Effector memory CD4-positive, alpha-beta T cell (primary cell): ENCODE measurements at regions not wholly inside any gene's neighbourhood (a gene's known extent, or its start where the extent isn't known, plus 50 kb on each side); places are given as distances from the start of the nearest gene placed in this dataset.

Experiments
- DNase-seq, 3 donors: peaks; one replicate each; pipeline ENCODE4 v3.0.0-alpha.2; 2020
- H3K27ac ChIP-seq: 2 replicates; pipeline ENCODE4 v1.7.0; 2013; ENCODE audit warnings: mild to moderate bottlenecking, low read length, moderate library complexity; ENCODE audit not compliant: insufficient read depth, poor library complexity, severe bottlenecking
- H3K27me3 ChIP-seq: replicated peaks from 2 replicates; pipeline ENCODE4 v1.7.0; 2013; ENCODE audit warnings: mild to moderate bottlenecking, low read length; ENCODE audit not compliant: insufficient read depth, control insufficient read depth, poor library complexity, severe bottlenecking
- H3K36me3 ChIP-seq: 2 replicates; pipeline ENCODE4 v1.7.0; 2013; ENCODE audit warnings: mild to moderate bottlenecking, low read length, moderate library complexity; ENCODE audit not compliant: control insufficient read depth, insufficient read depth
- H3K4me1 ChIP-seq: 2 replicates; pipeline ENCODE4 v1.7.0; 2013; ENCODE audit warnings: low read length, mild to moderate bottlenecking; ENCODE audit not compliant: control insufficient read depth, insufficient read depth, poor library complexity, severe bottlenecking
- H3K4me3 ChIP-seq: 2 replicates; pipeline ENCODE4 v1.7.0; 2013; ENCODE audit warnings: low read length, low read depth, mild to moderate bottlenecking; ENCODE audit not compliant: insufficient read depth, poor library complexity, severe bottlenecking
- H3K9me3 ChIP-seq: 2 replicates; pipeline ENCODE4 v1.7.0; 2013; ENCODE audit warnings: mild to moderate bottlenecking, low read length, moderate library complexity; ENCODE audit not compliant: control insufficient read depth

GRCh38 chr5:173667702-173668101 lies 51.3 kb upstream of the BOD1 start:
- DNase-seq, result no peak
- no peak overlapping the region for H3K27ac ChIP-seq
- H3K27me3 ChIP-seq, result no peaks in the 10 kb centered on the region
- H3K9me3 ChIP-seq, result no peaks in the 10 kb centered on the region
- no peak overlapping the region for H3K4me3 ChIP-seq
- no peaks in the 10 kb centered on the region for H3K4me1 ChIP-seq
- H3K36me3 ChIP-seq, result no peaks in the 10 kb centered on the region

GRCh38 chr5:173668245-173668800 lies 51.9 kb upstream of the BOD1 start:
- Histone ChIP-seq H3K9me3 (no peaks in the 10 kb centered on the region), H3K27me3 (no peaks in the 10 kb centered on the region), H3K27ac (no peak overlapping the region), H3K36me3 (no peaks in the 10 kb centered on the region), H3K4me3 (no peak overlapping the region), H3K4me1 (no peaks in the 10 kb centered on the region)
- no peak for DNase-seq

DNA sequence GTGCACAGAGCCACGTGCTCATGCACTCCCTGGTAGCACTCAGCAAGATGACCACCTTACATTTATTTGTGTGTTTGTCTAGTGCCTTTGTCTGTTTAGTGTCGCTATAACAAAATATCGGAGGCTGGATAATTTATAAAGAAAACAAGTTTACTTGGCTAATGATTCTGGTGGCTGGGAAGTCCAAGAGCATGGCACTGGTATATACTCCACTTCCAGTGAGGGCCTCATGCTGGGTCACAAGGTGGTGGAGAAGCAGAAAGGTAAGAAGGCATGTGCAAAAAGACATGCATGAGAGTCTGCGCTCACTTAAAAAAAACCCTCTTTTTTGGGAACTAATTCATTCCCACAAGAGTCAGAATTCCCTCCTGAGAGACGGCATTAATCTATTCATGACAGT lies 52.5 kb upstream of the BOD1 start:
- Histone ChIP-seq H3K36me3 (no peaks in the 10 kb centered on the region), H3K27ac (no peak overlapping the region), H3K4me1 (no peaks in the 10 kb centered on the region), H3K27me3 (no peaks in the 10 kb centered on the region), H3K4me3 (no peak overlapping the region), H3K9me3 (no peaks in the 10 kb centered on the region)
- no peak for DNase-seq

DNA sequence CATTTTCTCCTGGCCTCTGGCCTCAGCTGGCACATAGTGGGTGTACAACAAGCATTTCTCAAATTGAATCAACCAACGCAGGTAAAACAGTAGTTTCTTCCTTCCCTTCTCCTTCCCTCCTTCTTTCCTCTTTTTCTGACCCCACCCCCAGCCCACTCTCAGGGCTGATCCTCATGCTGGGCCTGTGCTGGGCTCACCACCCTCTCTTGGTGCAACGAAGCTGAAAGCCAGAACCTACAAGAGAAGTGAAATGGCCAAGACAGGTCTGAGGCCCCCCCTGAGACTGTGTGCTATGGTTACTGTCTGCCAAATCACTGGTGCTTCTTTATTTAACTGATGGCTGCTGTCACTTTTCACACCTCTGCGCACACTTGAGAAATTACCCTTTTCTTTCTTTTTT lies 53.0 kb upstream of the BOD1 start:
- no peaks in the 10 kb centered on the region for H3K36me3 ChIP-seq
- no peak overlapping the region for H3K27ac ChIP-seq
- no peaks in the 10 kb centered on the region for H3K27me3 ChIP-seq
- H3K9me3 ChIP-seq, result no peaks in the 10 kb centered on the region
- no peaks in the 10 kb centered on the region for H3K4me1 ChIP-seq
- no peak overlapping the region for H3K4me3 ChIP-seq
- no peak for DNase-seq

DNA sequence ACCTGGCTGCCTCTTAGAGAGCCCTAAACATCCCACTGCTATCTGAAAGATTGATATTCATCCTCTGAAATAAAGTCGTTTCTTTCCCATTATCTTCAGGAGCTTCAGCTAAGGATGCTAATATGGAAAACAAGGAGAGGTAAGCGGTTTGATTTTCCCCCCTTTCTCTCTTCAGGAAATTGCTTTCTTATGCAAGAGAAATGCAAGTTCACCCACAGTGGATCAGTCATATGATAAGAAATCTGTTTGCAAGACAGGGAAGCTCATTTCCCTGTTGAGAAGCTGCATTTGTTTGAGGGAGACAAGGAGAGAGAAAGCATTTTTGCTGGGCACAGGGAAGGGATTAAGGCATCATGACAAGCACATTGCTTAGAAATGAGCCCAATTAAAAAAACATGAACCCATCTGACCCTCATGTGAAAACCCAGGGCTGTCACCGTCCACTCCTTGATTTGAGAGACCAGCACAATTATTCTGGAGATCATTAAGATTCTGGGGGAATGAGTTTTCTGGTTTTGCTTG lies 53.7 kb upstream of the BOD1 start:
- no peaks in the 10 kb centered on the region for H3K36me3 ChIP-seq
- no peak overlapping the region for H3K4me3 ChIP-seq
- H3K27me3 ChIP-seq, result no peaks in the 10 kb centered on the region
- no peaks in the 10 kb centered on the region for H3K9me3 ChIP-seq
- H3K4me1 ChIP-seq, result no peaks in the 10 kb centered on the region
- no peak for DNase-seq
- no peak overlapping the region for H3K27ac ChIP-seq

DNA sequence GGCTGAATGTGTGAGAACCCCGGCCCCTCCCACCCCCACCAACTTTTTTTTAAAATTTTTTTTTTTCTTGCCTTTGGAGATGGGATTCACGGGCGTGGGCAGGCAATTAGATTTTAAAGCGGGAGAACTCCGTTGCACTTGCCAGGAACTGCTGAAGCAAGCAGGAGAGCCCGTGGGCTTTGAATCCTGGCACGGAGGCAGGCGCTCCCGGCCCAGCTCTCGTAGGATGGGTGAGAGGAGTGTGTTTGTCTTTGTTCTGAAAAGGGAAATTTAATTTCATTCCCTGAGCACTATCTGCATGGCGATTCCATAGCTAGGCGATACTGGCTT lies 54.3 kb upstream of the BOD1 start:
- Histone ChIP-seq H3K36me3 (no peaks in the 10 kb centered on the region), H3K4me3 (no peak overlapping the region), H3K4me1 (no peaks in the 10 kb centered on the region), H3K27me3 (no peaks in the 10 kb centered on the region), H3K9me3 (no peaks in the 10 kb centered on the region), H3K27ac (no peak overlapping the region)
- no peak for DNase-seq

DNA sequence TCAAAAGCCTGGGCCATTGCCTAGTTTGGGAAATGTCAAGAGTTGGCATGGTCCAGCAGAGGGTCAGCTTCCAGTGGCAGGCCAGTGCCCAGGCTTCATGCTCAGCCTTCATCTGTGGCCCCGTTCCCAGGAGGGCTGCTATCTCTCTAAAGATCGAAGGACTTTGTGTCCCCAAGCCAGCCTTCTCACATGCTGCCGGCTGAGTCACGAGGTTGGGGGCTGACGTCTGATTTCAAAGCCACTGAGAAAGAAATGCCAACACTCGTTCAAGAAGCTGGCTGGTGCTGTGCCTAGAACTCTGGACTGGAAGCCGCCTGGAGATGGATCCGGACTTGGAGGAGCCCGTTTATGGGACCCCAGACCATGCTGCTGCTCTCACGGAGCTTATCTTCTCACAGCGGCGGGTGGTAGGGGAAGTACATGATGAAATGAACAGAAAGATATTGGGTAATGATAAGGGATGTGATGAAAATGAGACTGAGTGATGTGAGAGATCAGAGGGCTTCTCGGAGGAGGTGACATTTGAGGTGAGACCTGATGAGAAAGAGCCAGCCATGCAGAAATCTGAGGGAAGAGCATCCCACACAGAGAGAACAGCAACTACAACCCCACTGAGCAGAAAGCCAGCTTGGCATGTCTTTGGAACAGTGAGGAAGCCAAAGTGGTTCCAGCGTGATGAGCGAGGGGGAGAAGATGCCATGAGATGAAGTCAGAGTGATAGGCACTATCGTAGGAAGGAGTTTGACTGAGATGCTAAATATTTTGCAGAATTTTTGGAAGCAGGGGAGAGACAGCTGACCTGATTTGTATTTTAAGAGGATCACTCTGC lies 54.9 kb upstream of the BOD1 start:
- Histone ChIP-seq H3K27ac (no peak overlapping the region), H3K36me3 (no peaks in the 10 kb centered on the region), H3K27me3 (no peaks in the 10 kb centered on the region), H3K9me3 (no peaks in the 10 kb centered on the region), H3K4me1 (no peaks in the 10 kb centered on the region), H3K4me3 (no peak overlapping the region)
- no peak for DNase-seq

- Histone ChIP-seq H3K36me3 (no peaks in the 10 kb centered on the region), H3K4me1 (no peaks in the 10 kb centered on the region), H3K4me3 (no peak overlapping the region), H3K27ac (no peak overlapping the region), H3K9me3 (no peaks in the 10 kb centered on the region), H3K27me3 (no peaks in the 10 kb centered on the region)
- no peak for DNase-seq
Observed at GRCh38 chr5:173672166-173672565, 55.7 kb upstream of the BOD1 start.

DNA sequence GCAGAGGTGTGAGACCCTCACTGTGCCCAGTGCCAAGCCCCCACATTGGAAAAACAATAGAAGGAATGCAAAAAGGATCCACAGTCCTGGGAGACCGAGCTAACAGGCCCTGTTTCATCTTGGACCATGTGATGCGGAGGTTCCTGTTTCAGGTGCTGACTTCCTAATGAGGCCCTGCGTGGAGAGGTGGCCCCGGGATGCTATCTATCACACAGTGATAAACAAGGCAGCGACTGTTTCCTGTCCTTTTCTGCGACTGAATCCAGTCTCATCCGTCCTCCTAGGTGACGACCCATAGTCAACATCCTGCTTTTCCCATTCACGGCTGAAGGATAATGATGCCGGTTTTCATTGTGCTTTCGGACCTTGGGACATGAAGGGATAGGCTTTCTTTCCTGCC lies 56.4 kb upstream of the BOD1 start:
- no peak overlapping the region for H3K27ac ChIP-seq

GRCh38 chr5:173673295-173674101 lies 57.0 kb upstream of the BOD1 start:
- no peak for DNase-seq
- H3K4me3 ChIP-seq, result no peak overlapping the region
- H3K27me3 ChIP-seq, result no peaks in the 10 kb centered on the region
- no peaks in the 10 kb centered on the region for H3K4me1 ChIP-seq
- no peaks in the 10 kb centered on the region for H3K36me3 ChIP-seq
- no peaks in the 10 kb centered on the region for H3K9me3 ChIP-seq
- H3K27ac ChIP-seq, result no peak overlapping the region

More for the DNA sequence above, 56.4 kb upstream of the BOD1 start:
- Histone ChIP-seq H3K9me3 (no peaks in the 10 kb centered on the region), H3K4me3 (no peak overlapping the region), H3K36me3 (no peaks in the 10 kb centered on the region), H3K27me3 (no peaks in the 10 kb centered on the region), H3K4me1 (no peaks in the 10 kb centered on the region)
- no peak for DNase-seq
